ENCODE measurements at regions not wholly inside any gene's neighbourhood (a gene's known extent, or its start where the extent isn't known, plus 50 kb on each side); places are given as distances from the start of the nearest gene placed in this dataset.

- H3K27me3 ChIP-seq (ENCODE audit: insufficient read depth, poor library complexity, severe bottlenecking) = no peaks in the 10 kb centered on the region
- no peak for DNase-seq (ENCODE audit: low read depth in 1 of 2, low spot score in 1 of 2)
- TF ChIP-seq CTCF (IDR thresholded peaks at IDR 0.05; ENCODE audit: insufficient read depth, low read length) (peak; percentile 30), GABPA (IDR thresholded peaks at IDR 0.05; ENCODE audit: low read depth) (no peak)
- no peak overlapping the region for H3K4me3 ChIP-seq (replicated peaks; ENCODE audit: insufficient read depth, low read length)
- H3K27ac ChIP-seq (replicated peaks) = no peak overlapping the region
These were observed 105.4 kb upstream of the CCDC54 start for GRCh38 chr3:107271787-107272387.

- Histone ChIP-seq H3K27me3 (ENCODE audit: insufficient read depth, poor library complexity, severe bottlenecking) (no peaks in the 10 kb centered on the region), H3K4me3 (replicated peaks; ENCODE audit: insufficient read depth, low read length) (no peak overlapping the region), H3K27ac (replicated peaks) (no peak overlapping the region)
- TF ChIP-seq CTCF (IDR thresholded peaks at IDR 0.05; ENCODE audit: insufficient read depth, low read length) = no peak
- no peak for TF ChIP-seq SPI1 (IDR thresholded peaks at IDR 0.05; ENCODE audit: borderline replicate concordance, low read depth)
- TF ChIP-seq REST (IDR thresholded peaks at IDR 0.05; ENCODE audit: insufficient replicate concordance, low read depth) = no peak
- no peak for DNase-seq (ENCODE audit: low read depth in 1 of 2, low spot score in 1 of 2)
These were observed 104.8 kb upstream of the CCDC54 start for GRCh38 chr3:107272471-107272870.

GRCh38 chr3:107272885-107273284 lies 104.4 kb upstream of the CCDC54 start:
- H3K27me3 ChIP-seq (ENCODE audit: insufficient read depth, poor library complexity, severe bottlenecking) = no peaks in the 10 kb centered on the region
- H3K27ac ChIP-seq (replicated peaks) = no peak overlapping the region
- TF ChIP-seq POLR2AphosphoS5 (IDR thresholded peaks at IDR 0.05; ENCODE audit: low read depth) (no peak), CTCF (IDR thresholded peaks at IDR 0.05; ENCODE audit: insufficient read depth, low read length) (no peak), REST (IDR thresholded peaks at IDR 0.05; ENCODE audit: insufficient replicate concordance, low read depth) (no peak)
- no peak for DNase-seq (ENCODE audit: low read depth in 1 of 2, low spot score in 1 of 2)
- no peak overlapping the region for H3K4me3 ChIP-seq (replicated peaks; ENCODE audit: insufficient read depth, low read length)

- Histone ChIP-seq H3K27ac (replicated peaks) (no peak overlapping the region), H3K4me3 (replicated peaks; ENCODE audit: insufficient read depth, low read length) (no peak overlapping the region), H3K27me3 (ENCODE audit: insufficient read depth, poor library complexity, severe bottlenecking) (no peaks in the 10 kb centered on the region)
- TF ChIP-seq GABPA (IDR thresholded peaks at IDR 0.05; ENCODE audit: low read depth) (no peak), CTCF (IDR thresholded peaks at IDR 0.05; ENCODE audit: insufficient read depth, low read length) (no peak), POLR2AphosphoS5 (IDR thresholded peaks at IDR 0.05; ENCODE audit: low read depth) (no peak), SPI1 (IDR thresholded peaks at IDR 0.05; ENCODE audit: borderline replicate concordance, low read depth) (no peak), REST (IDR thresholded peaks at IDR 0.05; ENCODE audit: insufficient replicate concordance, low read depth) (no peak)
- no peak for DNase-seq (ENCODE audit: low read depth in 1 of 2, low spot score in 1 of 2)
These were observed 103.5 kb upstream of the CCDC54 start for GRCh38 chr3:107273771-107274170.

Measured in HL-60 (cell line).